ENCODE measurements at regions not wholly inside any gene's neighbourhood (a gene's known extent, or its start where the extent isn't known, plus 50 kb on each side); places are given as distances from the start of the nearest gene placed in this dataset.

- TF ChIP-seq CTCF (IDR thresholded peaks at IDR 0.05): no peak
- H3K27ac ChIP-seq: no peak overlapping the region
- H3K4me3 ChIP-seq: no peak overlapping the region
- no peaks in the 10 kb centered on the region for H3K4me1 ChIP-seq (ENCODE audit: control insufficient read depth in 1 of 2, low read depth in 2 of 2)
- DNase-seq (ENCODE audit: low spot score) (no peak), ATAC-seq (ENCODE audit: insufficient number of reproducible peaks, low FRiP score, low read depth) (no peak)
- H3K36me3 ChIP-seq: peaks cover under 1% of the 10 kb centered on the region
- H3K9me3 ChIP-seq: no peaks in the 10 kb centered on the region
- H3K27me3 ChIP-seq (replicated peaks; ENCODE audit: insufficient read depth): no peaks in the 10 kb centered on the region
Observed at GRCh38 chr3:74343391-74343790, 271.1 kb downstream of the CNTN3 start.

GRCh38 chr3:74338998-74339397, 275.5 kb downstream of the CNTN3 start:
- H3K27ac ChIP-seq: no peak overlapping the region
- no peak for DNase-seq (ENCODE audit: low spot score)
- no peak for ATAC-seq (ENCODE audit: insufficient number of reproducible peaks, low FRiP score, low read depth)
- no peaks in the 10 kb centered on the region for H3K27me3 ChIP-seq (replicated peaks; ENCODE audit: insufficient read depth)
- peaks cover 3% of the 10 kb centered on the region for H3K36me3 ChIP-seq
- no peak for TF ChIP-seq CTCF (IDR thresholded peaks at IDR 0.05)
- no peaks in the 10 kb centered on the region for H3K4me1 ChIP-seq (ENCODE audit: control insufficient read depth in 1 of 2, low read depth in 2 of 2)
- no peak overlapping the region for H3K4me3 ChIP-seq
- no peaks in the 10 kb centered on the region for H3K9me3 ChIP-seq

- no peak for ATAC-seq (ENCODE audit: insufficient number of reproducible peaks, low FRiP score, low read depth)
- no peak for TF ChIP-seq CTCF (IDR thresholded peaks at IDR 0.05)
- Histone ChIP-seq H3K4me3 (no peak overlapping the region), H3K27me3 (replicated peaks; ENCODE audit: insufficient read depth) (no peaks in the 10 kb centered on the region), H3K9me3 (no peaks in the 10 kb centered on the region), H3K36me3 (peaks cover 8% of the 10 kb centered on the region), H3K4me1 (ENCODE audit: control insufficient read depth in 1 of 2, low read depth in 2 of 2) (no peaks in the 10 kb centered on the region), H3K27ac (no peak overlapping the region)
- DNase-seq (ENCODE audit: low spot score): no peak
Observed at GRCh38 chr3:74332165-74332564, 282.3 kb downstream of the CNTN3 start.

- no peak for ATAC-seq (ENCODE audit: insufficient number of reproducible peaks, low FRiP score, low read depth)
- no peak overlapping the region for H3K4me3 ChIP-seq
- no peak for DNase-seq (ENCODE audit: low spot score)
- peaks cover 8% of the 10 kb centered on the region for H3K36me3 ChIP-seq
- H3K9me3 ChIP-seq: no peaks in the 10 kb centered on the region
- no peak for TF ChIP-seq CTCF (IDR thresholded peaks at IDR 0.05)
- H3K27ac ChIP-seq: no peak overlapping the region
- no peaks in the 10 kb centered on the region for H3K4me1 ChIP-seq (ENCODE audit: control insufficient read depth in 1 of 2, low read depth in 2 of 2)
- no peaks in the 10 kb centered on the region for H3K27me3 ChIP-seq (replicated peaks; ENCODE audit: insufficient read depth)
Observed at GRCh38 chr3:74331711-74332110, 282.7 kb downstream of the CNTN3 start.

GRCh38 chr3:74329096-74329495, 285.4 kb downstream of the CNTN3 start:
- Histone ChIP-seq H3K36me3 (peaks cover 6% of the 10 kb centered on the region), H3K4me1 (ENCODE audit: control insufficient read depth in 1 of 2, low read depth in 2 of 2) (no peaks in the 10 kb centered on the region), H3K9me3 (no peaks in the 10 kb centered on the region), H3K4me3 (no peak overlapping the region), H3K27me3 (replicated peaks; ENCODE audit: insufficient read depth) (no peaks in the 10 kb centered on the region), H3K27ac (no peak overlapping the region)
- DNase-seq (ENCODE audit: low spot score): no peak
- TF ChIP-seq CTCF (IDR thresholded peaks at IDR 0.05): no peak
- ATAC-seq (ENCODE audit: insufficient number of reproducible peaks, low FRiP score, low read depth): no peak

Data from thoracic aorta (tissue), 2 donors.